Spleen (tissue), 11 donors: ENCODE measurements at regions not wholly inside any gene's neighbourhood (a gene's known extent, or its start where the extent isn't known, plus 50 kb on each side); places are given as distances from the start of the nearest gene placed in this dataset.

ENCODE experiments used
- DNase-seq: peaks from one replicate; pipeline ENCODE4 v3.0.0-alpha.2; 2020
- H3K27ac ChIP-seq, 8 donors: fragments of 200-600 bp; sonication (generic) in 7 of 8; 1 replicate in 4 of 8; 2 replicates in 4 of 8; pipeline versions ENCODE4 v1.5.0 to v1.8.0; 2016 to 2021; ENCODE audit warnings: inconsistent platforms in 4 of 8, mild to moderate bottlenecking in 4 of 8, moderate library complexity in 1 of 8
- H3K27me3 ChIP-seq, 7 donors: fragments of 200-600 bp; sonication (generic) in 6 of 7; replicated peaks in 1 of 7; 1 replicate in 4 of 7; 2 replicates in 3 of 7; pipeline versions ENCODE4 v1.5.0 to v1.8.0; 2016 to 2021; ENCODE audit warnings: inconsistent platforms in 3 of 7, mild to moderate bottlenecking in 1 of 7
- H3K36me3 ChIP-seq, 6 donors: fragments of 200-600 bp; sonication (generic) in 5 of 6; 1 replicate in 4 of 6; 2 replicates in 2 of 6; pipeline versions ENCODE4 v1.5.0 to v1.8.0; 2016 to 2021; ENCODE audit warnings: inconsistent platforms in 2 of 6
- H3K4me1 ChIP-seq, 6 donors: fragments of 200-600 bp; sonication (generic) in 5 of 6; 1 replicate in 3 of 6; 2 replicates in 3 of 6; pipeline versions ENCODE4 v1.5.0 to v1.8.0; 2016 to 2021; ENCODE audit warnings: inconsistent platforms in 3 of 6
- H3K4me3 ChIP-seq, 8 donors: fragments of 200-600 bp; sonication (generic) in 7 of 8; 1 replicate in 4 of 8; 2 replicates in 4 of 8; pipeline versions ENCODE4 v1.5.0 to v1.8.0; 2016 to 2021; ENCODE audit warnings: inconsistent platforms in 4 of 8, mild to moderate bottlenecking in 4 of 8, moderate library complexity in 2 of 8
- H3K9me3 ChIP-seq, 8 donors: fragments of 200-600 bp; sonication (generic) in 7 of 8; 1 replicate in 4 of 8; 2 replicates in 4 of 8; pipeline versions ENCODE4 v1.5.0 to v1.8.0; 2016 to 2021; ENCODE audit warnings: inconsistent platforms in 4 of 8
- CTCF ChIP-seq, 11 experiments: fragments of 200-600 bp in 7 of 11; fragments of 450-650 bp in 4 of 11; sonication (generic) in 4 of 11; IDR thresholded peaks in 8 of 11; conservative IDR thresholded peaks in 3 of 11; 1 replicate in 7 of 11; 2 replicates in 4 of 11; pipeline versions ENCODE4 v1.4.0 to v1.8.0; 2016 to 2021; ENCODE audit warnings: antibody characterized with exemption in 11 of 11, inconsistent platforms in 4 of 11, mild to moderate bottlenecking in 1 of 11
- POLR2A ChIP-seq, 3 donors: fragments of 450-650 bp; IDR thresholded peaks; one replicate each; pipeline ENCODE4 v1.5.1; 2017; ENCODE audit warnings: antibody characterized with exemption in 3 of 3, mild to moderate bottlenecking in 1 of 3
- POLR2AphosphoS5 ChIP-seq, 3 donors: sonication (generic); formaldehyde crosslinking; IDR thresholded peaks; one replicate each; pipeline ENCODE4 v1.5.1; 2017; ENCODE audit warnings: antibody characterized with exemption in 3 of 3
- WGBS, 5 donors: extraction: QIAGEN DNeasy Blood & Tissue Kit in 3 of 5; methylation state at CpG; one replicate each; pipeline versions ENCODE4 v1.1.5 to v1.1.7; 2013 to 2018; 5-methylcytosine and 5-hydroxymethylcytosine counted together
- intact Hi-C: fragments of 100-400 bp; cut with DNase I; formaldehyde crosslinking; loops from one replicate; pipeline ENCODE4 v1.15.0; 2023; ENCODE audit warnings: low total_unique reads
- donor health status: healthy with polysubstance abuse.
- donor health status: DM: no; HTN: no; CAD: no; lungs with moderate emphysema.
- donor health status: DM: no; HTN: no; CAD: no.
- donor health status: Bipolar disorder and iron deficiency.
- donor health status: healthy.
- donor health status: DM: no; HTN: no; CAD: no.
- donor health status: DM: yes; HTN: yes; CAD: no.

DNA sequence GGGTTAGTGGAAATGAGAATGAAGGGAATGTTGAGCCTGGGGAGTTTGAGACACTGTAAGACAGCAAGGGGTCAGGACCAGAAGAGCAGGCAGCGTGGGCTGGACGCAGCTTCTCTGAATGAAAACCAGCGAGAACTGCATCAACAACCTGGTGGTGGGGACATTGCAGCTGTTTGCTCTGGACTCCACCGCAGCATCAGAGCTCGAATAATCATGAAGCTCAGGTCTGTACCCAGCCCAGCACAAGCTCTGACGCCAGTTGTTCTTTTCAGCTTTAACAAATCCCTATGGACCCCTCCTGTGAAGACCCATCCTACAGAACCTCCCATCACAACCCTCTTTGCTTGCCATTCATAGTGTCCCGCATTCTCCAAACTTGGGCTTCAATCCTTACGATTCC is 106.8 kb upstream of the PNPLA4 start:
- Histone ChIP-seq H3K4me1 (peaks cover 0 to 11% (median 0%) of the 10 kb centered on the region in 6 donors), H3K9me3 (no peaks in the 10 kb centered on the region), H3K4me3 (no peak overlapping the region), H3K27ac (no peak overlapping the region), H3K27me3 (no peaks in the 10 kb centered on the region), H3K36me3 (no peaks in the 10 kb centered on the region)
- 78 to 87% (median 83%) methylated on average over 8 of the region's 8 CpGs for WGBS, 5 donors
- TF ChIP-seq POLR2AphosphoS5 (IDR thresholded peaks at IDR 0.05): no peak
- intact Hi-C loops: no loop called here
- no peak for DNase-seq

DNA sequence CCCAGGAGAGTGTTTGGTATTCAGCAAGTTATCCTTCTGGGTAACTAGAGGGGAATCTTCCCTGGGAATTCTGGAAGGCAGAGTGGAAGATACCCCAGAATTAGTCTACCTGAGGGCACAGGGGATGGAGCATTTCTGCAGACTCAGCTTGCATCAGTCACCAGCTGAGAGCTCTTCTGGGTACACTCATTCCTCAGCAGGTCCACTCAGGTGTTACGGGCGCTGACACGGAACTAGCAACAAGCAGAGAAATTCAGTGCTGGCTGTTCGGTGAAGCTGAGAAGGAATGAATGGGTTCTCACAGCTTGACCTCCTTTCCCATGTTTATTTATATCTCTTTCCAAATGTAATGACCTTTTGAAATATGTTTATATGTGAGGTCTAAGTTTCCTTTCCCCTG is 106.0 kb upstream of the PNPLA4 start:
- Histone ChIP-seq H3K27me3 (no peaks in the 10 kb centered on the region), H3K36me3 (no peaks in the 10 kb centered on the region), H3K9me3 (no peaks in the 10 kb centered on the region), H3K4me1 (peaks cover 0 to 11% (median 0%) of the 10 kb centered on the region in 6 donors), H3K4me3 (no peak overlapping the region), H3K27ac (no peak overlapping the region)
- WGBS, 5 donors: 89 to 100% (median 91%) methylated on average over 2 to 4 of the region's 4 CpGs
- intact Hi-C loops: no loop called here
- TF ChIP-seq POLR2A (IDR thresholded peaks at IDR 0.05): no peak
- no peak for TF ChIP-seq POLR2AphosphoS5 (IDR thresholded peaks at IDR 0.05)
- TF ChIP-seq CTCF (IDR thresholded peaks at IDR 0.05 in 8 of 11, conservative IDR thresholded peaks at IDR 0.05 in 3 of 11): no peak
- DNase-seq: no peak

- H3K4me3 ChIP-seq: no peak overlapping the region
These were observed 103.1 kb upstream of the PNPLA4 start for GRCh38 chrX:8030361-8030760.

DNA sequence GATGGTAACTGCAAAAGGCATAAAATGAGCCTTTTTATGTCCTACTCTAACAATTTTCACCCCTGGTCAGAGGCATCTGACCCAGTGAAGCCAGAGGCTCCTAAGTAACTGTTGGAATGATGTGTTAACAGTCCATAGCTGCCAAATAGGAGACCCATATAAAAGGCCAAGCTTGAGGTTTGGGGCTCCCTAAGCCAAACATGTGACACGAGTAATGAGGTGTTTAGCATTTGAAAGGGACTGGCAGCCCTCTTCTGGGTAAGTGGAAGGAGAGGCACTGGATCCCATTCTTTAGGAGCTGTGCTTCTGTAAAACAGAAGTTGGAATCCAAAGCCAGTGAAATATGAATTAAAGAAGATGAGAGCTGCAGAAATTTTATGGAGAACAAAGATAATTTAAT is 100.6 kb upstream of the PNPLA4 start:
- Histone ChIP-seq H3K4me1 (no peaks in the 10 kb centered on the region), H3K4me3 (no peak overlapping the region), H3K27ac (no peak overlapping the region), H3K36me3 (no peaks in the 10 kb centered on the region), H3K9me3 (no peaks in the 10 kb centered on the region), H3K27me3 (no peaks in the 10 kb centered on the region)
- intact Hi-C loops: no loop called here
- DNase-seq: no peak
- WGBS, 5 donors: 30 to 67% (median 47%) methylated on average over 1 of the region's 1 CpG
- TF ChIP-seq CTCF (IDR thresholded peaks at IDR 0.05 in 8 of 11, conservative IDR thresholded peaks at IDR 0.05 in 3 of 11) (no peak), POLR2AphosphoS5 (IDR thresholded peaks at IDR 0.05) (no peak), POLR2A (IDR thresholded peaks at IDR 0.05) (no peak)

More at GRCh38 chrX:8030361-8030760, 103.1 kb upstream of the PNPLA4 start:
- Histone ChIP-seq H3K4me1 (no peaks in the 10 kb centered on the region), H3K27ac (no peak overlapping the region), H3K27me3 (no peaks in the 10 kb centered on the region), H3K36me3 (no peaks in the 10 kb centered on the region), H3K9me3 (no peaks in the 10 kb centered on the region)
- no peak for DNase-seq
- no peak for TF ChIP-seq POLR2AphosphoS5 (IDR thresholded peaks at IDR 0.05)
- intact Hi-C loops: no loop called here
- 83 to 96% (median 91%) methylated on average over 4 of the region's 4 CpGs for WGBS, 5 donors

DNA sequence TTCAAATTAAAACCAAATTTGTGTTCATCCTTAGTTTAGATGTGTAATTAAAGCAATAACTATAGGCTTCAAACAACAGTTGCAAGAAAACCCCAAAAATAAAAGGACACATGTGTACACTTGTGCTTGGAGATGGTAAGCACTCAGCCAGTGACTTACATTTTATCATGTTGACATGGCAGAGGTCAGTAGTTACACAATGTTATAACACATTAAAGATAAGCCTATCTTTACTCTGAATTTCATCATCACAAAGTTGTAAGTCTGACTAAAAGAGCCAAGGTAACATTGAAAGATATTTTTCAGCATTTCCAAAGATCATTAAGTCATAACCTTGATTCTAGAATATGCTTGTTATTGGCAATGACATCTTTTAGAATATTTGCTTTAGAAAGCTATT is 98.5 kb upstream of the PNPLA4 start:
- Histone ChIP-seq H3K4me1 (no peaks in the 10 kb centered on the region), H3K9me3 (no peaks in the 10 kb centered on the region), H3K27ac (no peak overlapping the region), H3K27me3 (no peaks in the 10 kb centered on the region), H3K36me3 (no peaks in the 10 kb centered on the region), H3K4me3 (no peak overlapping the region)
- DNase-seq: no peak
- intact Hi-C loops: no loop called here
- TF ChIP-seq POLR2AphosphoS5 (IDR thresholded peaks at IDR 0.05) (no peak), CTCF (IDR thresholded peaks at IDR 0.05 in 8 of 11, conservative IDR thresholded peaks at IDR 0.05 in 3 of 11) (no peak), POLR2A (IDR thresholded peaks at IDR 0.05) (no peak)
